Sigmoid colon (tissue), 4 donors: ENCODE measurements at regions not wholly inside any gene's neighbourhood (a gene's known extent, or its start where the extent isn't known, plus 50 kb on each side); places are given as distances from the start of the nearest gene placed in this dataset.

ENCODE experiments used
- CTCF ChIP-seq, 4 experiments: fragments of 450-650 bp in 3 of 4; fragments of 200-600 bp in 1 of 4; IDR thresholded peaks; one replicate each; pipeline ENCODE4 v1.5.1; 2016 to 2019; ENCODE audit warnings: antibody characterized with exemption in 4 of 4, mild to moderate bottlenecking in 3 of 4, moderate library complexity in 2 of 4
- EP300 ChIP-seq, 4 donors: sonication (generic); formaldehyde crosslinking; IDR thresholded peaks; one replicate each; pipeline ENCODE4 v1.6.1; 2017; ENCODE audit warnings: antibody characterized with exemption in 4 of 4
- POLR2AphosphoS5 ChIP-seq, 4 donors: sonication (generic); formaldehyde crosslinking; IDR thresholded peaks; one replicate each; pipeline ENCODE4 v1.6.1; 2017; ENCODE audit warnings: antibody characterized with exemption in 4 of 4

- TF ChIP-seq CTCF (IDR thresholded peaks at IDR 0.05), result no peak
- no peak for TF ChIP-seq POLR2AphosphoS5 (IDR thresholded peaks at IDR 0.05)
- no peak for TF ChIP-seq EP300 (IDR thresholded peaks at IDR 0.05)
These were observed 2050.2 kb upstream of the CDH6 start for GRCh38 chr5:29143266-29143665.
